GM21367 (cell line): ENCODE measurements at regions not wholly inside any gene's neighbourhood (a gene's known extent, or its start where the extent isn't known, plus 50 kb on each side); places are given as distances from the start of the nearest gene placed in this dataset.
"Not testable (repeated sequence)": the region's sequence is repeated elsewhere in the genome, so short reads cannot be mapped to it uniquely, and the experiment has no call there.

Experiments
- ATAC-seq: cut with Tn5 transposase; IDR thresholded peaks from one replicate; pipeline ENCODE4 v1.9.1; 2021; ENCODE audit not compliant: unreplicated experiment

- no peak for ATAC-seq
These were observed 336.4 kb downstream of the CCER1 start for GRCh38 chr12:90618586-90618985.

GRCh38 chr12:90611891-90612290 lies 343.1 kb downstream of the CCER1 start:
- ATAC-seq, result no peak

- no peak for ATAC-seq
These were observed 343.9 kb downstream of the CCER1 start for GRCh38 chr12:90611048-90611447.

- ATAC-seq, result no peak
These were observed 361.2 kb downstream of the CCER1 start for GRCh38 chr12:90593596-90594295.

GRCh38 chr12:90589956-90590355 lies 365.0 kb downstream of the CCER1 start:
- ATAC-seq, result no peak

- no peak for ATAC-seq
These were observed 369.2 kb downstream of the CCER1 start for GRCh38 chr12:90585640-90586304.

GRCh38 chr12:90576707-90577106 lies 378.3 kb downstream of the CCER1 start:
- ATAC-seq, result no peak

GRCh38 chr12:90575995-90576394 lies 379.0 kb downstream of the CCER1 start:
- ATAC-seq, result no peak

- ATAC-seq, result no peak
These were observed 380.3 kb downstream of the CCER1 start for GRCh38 chr12:90574676-90575075.

- no peak for ATAC-seq
These were observed 382.2 kb downstream of the CCER1 start for GRCh38 chr12:90572778-90573177.

- ATAC-seq, result no peak
These were observed 385.3 kb downstream of the CCER1 start for GRCh38 chr12:90569685-90570084.

- ATAC-seq, result no peak
These were observed 392.3 kb downstream of the CCER1 start for GRCh38 chr12:90562671-90563070.

GRCh38 chr12:90548595-90548994 lies 406.4 kb downstream of the CCER1 start:
- no peak for ATAC-seq

GRCh38 chr12:90546511-90546910 lies 408.5 kb downstream of the CCER1 start:
- no peak for ATAC-seq

- ATAC-seq, result no peak
These were observed 411.1 kb downstream of the CCER1 start for GRCh38 chr12:90543841-90544240.

GRCh38 chr12:90543374-90543773 lies 411.6 kb downstream of the CCER1 start:
- ATAC-seq, result no peak

- not testable (repeated sequence) for ATAC-seq
These were observed 412.1 kb downstream of the CCER1 start for GRCh38 chr12:90542852-90543251.

- ATAC-seq, result not testable (repeated sequence)
These were observed 421.1 kb downstream of the CCER1 start for GRCh38 chr12:90533828-90534227.

- no peak for ATAC-seq
These were observed 434.8 kb downstream of the CCER1 start for GRCh38 chr12:90520002-90520734.

- no peak for ATAC-seq
These were observed 435.7 kb downstream of the CCER1 start for GRCh38 chr12:90519285-90519684.

- ATAC-seq, result peak; percentile 99
These were observed 439.5 kb downstream of the CCER1 start for GRCh38 chr12:90515199-90516175.
